BLaER1 treated with 17β-estradiol and CSF1 and Interleukin-3, amounts not matched to agents 10 nM and 100 nM (cell line): ENCODE measurements at regions not wholly inside any gene's neighbourhood (a gene's known extent, or its start where the extent isn't known, plus 50 kb on each side); places are given as distances from the start of the nearest gene placed in this dataset.
"Not testable (repeated sequence)": the region's sequence is repeated elsewhere in the genome, so short reads cannot be mapped to it uniquely, and the experiment has no call there.

Experiments
- H3K27ac ChIP-seq, 11 experiments: shearing (Covaris generic); formaldehyde crosslinking; 2 replicates each; pipeline ENCODE4 v1.8.1; 2022
- H3K27me3 ChIP-seq, 11 experiments: shearing (Covaris generic); formaldehyde crosslinking; 2 replicates each; pipeline ENCODE4 v1.8.1; 2022
- H3K36me3 ChIP-seq, 11 experiments: shearing (Covaris generic); formaldehyde crosslinking; 2 replicates each; pipeline ENCODE4 v1.8.1; 2022
- H3K4me1 ChIP-seq, 10 experiments: shearing (Covaris generic); formaldehyde crosslinking; 2 replicates each; pipeline ENCODE4 v1.8.1; 2022
- H3K4me2 ChIP-seq, 11 experiments: shearing (Covaris generic); formaldehyde crosslinking; 2 replicates each; pipeline ENCODE4 v1.8.1; 2022
- H3K4me3 ChIP-seq, 10 experiments: shearing (Covaris generic); formaldehyde crosslinking; 2 replicates each; pipeline ENCODE4 v1.8.1; 2022
- H3K9ac ChIP-seq, 11 experiments: shearing (Covaris generic); formaldehyde crosslinking; 2 replicates each; pipeline ENCODE4 v1.8.1; 2022
- H3K9me3 ChIP-seq, 11 experiments: shearing (Covaris generic); formaldehyde crosslinking; replicated peaks in 1 of 11; 2 replicates each; pipeline ENCODE4 v1.8.1; 2022
- H4K20me1 ChIP-seq, 11 experiments: shearing (Covaris generic); formaldehyde crosslinking; 2 replicates each; pipeline ENCODE4 v1.8.1; 2022
- Cebpa-rat ChIP-seq, 11 experiments: shearing (Covaris generic); IDR thresholded peaks; 2 replicates each; pipeline ENCODE4 v1.8.1; 2022

DNA sequence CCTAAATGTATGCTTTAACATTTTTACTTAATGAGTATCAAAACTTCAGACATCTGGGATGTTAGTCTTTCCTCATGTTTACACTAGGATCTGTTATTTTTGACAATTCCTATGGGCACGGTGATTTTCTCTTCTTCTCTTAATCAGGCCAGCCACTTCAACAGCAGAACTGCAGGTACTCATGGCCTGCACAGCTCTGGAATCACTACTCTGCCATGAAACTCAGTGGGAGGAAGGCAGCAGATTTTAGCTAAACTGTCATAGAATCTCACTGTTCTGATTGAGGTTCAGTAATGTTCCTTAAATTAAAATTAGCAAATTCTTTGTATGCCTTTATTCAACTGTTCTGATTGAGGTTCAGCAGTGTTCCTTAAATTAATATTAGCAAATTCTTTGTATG, 1083.0 kb downstream of the SLITRK5 start:
- Histone ChIP-seq H3K4me2 (no peak overlapping the region), H3K27ac (no peak overlapping the region), H3K9me3 (no peaks in the 10 kb centered on the region), H3K36me3 (no peaks in the 10 kb centered on the region), H3K9ac (no peak overlapping the region), H4K20me1 (no peaks in the 10 kb centered on the region), H3K4me3 (no peak overlapping the region), H3K4me1 (peaks cover 0 to 5% (median 0%) of the 10 kb centered on the region in 10 experiments; a peak in 2 of 20 replicates), H3K27me3 (no peaks in the 10 kb centered on the region)
- TF ChIP-seq Cebpa-rat (IDR thresholded peaks at IDR 0.05) = no peak

GRCh38 chr13:88761145-88761544, 1090.0 kb downstream of the SLITRK5 start:
- Histone ChIP-seq H3K9ac (no peak overlapping the region), H3K9me3 (no peaks in the 10 kb centered on the region), H3K36me3 (no peaks in the 10 kb centered on the region), H3K27ac (no peak overlapping the region), H3K27me3 (no peaks in the 10 kb centered on the region), H3K4me2 (no peak overlapping the region), H4K20me1 (no peaks in the 10 kb centered on the region), H3K4me1 (no peaks in the 10 kb centered on the region), H3K4me3 (no peak overlapping the region)
- no peak for TF ChIP-seq Cebpa-rat (IDR thresholded peaks at IDR 0.05)

- Histone ChIP-seq H3K4me1 (no peaks in the 10 kb centered on the region), H3K27me3 (no peaks in the 10 kb centered on the region), H4K20me1 (no peaks in the 10 kb centered on the region), H3K4me2 (no peak overlapping the region), H3K9me3 (no peaks in the 10 kb centered on the region), H3K4me3 (no peak overlapping the region), H3K9ac (no peak overlapping the region), H3K36me3 (no peaks in the 10 kb centered on the region), H3K27ac (no peak overlapping the region)
- TF ChIP-seq Cebpa-rat (IDR thresholded peaks at IDR 0.05) = no peak
Observed at GRCh38 chr13:88764103-88764502, 1092.9 kb downstream of the SLITRK5 start.

DNA sequence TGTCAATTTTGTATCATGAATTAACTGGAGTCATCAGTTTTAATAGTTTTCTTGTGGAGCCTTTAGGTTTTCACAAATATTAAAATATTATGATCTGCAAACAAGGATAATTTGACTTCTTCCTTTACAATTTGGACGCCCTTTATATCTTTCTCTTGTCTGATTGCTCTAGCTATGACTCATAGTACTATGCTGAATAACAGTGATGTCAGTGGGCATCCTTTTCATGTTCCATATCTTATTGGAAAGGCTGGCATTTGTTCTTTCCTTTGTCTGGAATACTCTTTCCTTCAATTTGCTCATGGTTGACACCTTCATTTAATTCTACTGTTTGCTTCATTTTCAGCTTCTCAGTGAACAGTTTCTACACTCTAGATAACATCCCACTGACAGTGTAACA, 1129.3 kb downstream of the SLITRK5 start:
- H3K4me2 ChIP-seq = no peak overlapping the region
- H4K20me1 ChIP-seq = no peaks in the 10 kb centered on the region
- no peaks in the 10 kb centered on the region for H3K27me3 ChIP-seq
- H3K36me3 ChIP-seq = no peaks in the 10 kb centered on the region
- no peak for TF ChIP-seq Cebpa-rat (IDR thresholded peaks at IDR 0.05)
- H3K27ac ChIP-seq = no peak overlapping the region
- no peaks in the 10 kb centered on the region for H3K9me3 ChIP-seq
- no peak overlapping the region for H3K4me3 ChIP-seq
- H3K4me1 ChIP-seq = no peaks in the 10 kb centered on the region
- H3K9ac ChIP-seq = no peak overlapping the region

GRCh38 chr13:88801361-88801760, 1130.2 kb downstream of the SLITRK5 start:
- no peak for TF ChIP-seq Cebpa-rat (IDR thresholded peaks at IDR 0.05)
- H3K27ac ChIP-seq = no peak overlapping the region
- no peak overlapping the region for H3K4me3 ChIP-seq
- no peaks in the 10 kb centered on the region for H4K20me1 ChIP-seq
- no peaks in the 10 kb centered on the region for H3K9me3 ChIP-seq
- H3K4me1 ChIP-seq = no peaks in the 10 kb centered on the region
- no peak overlapping the region for H3K4me2 ChIP-seq
- H3K9ac ChIP-seq = no peak overlapping the region
- H3K27me3 ChIP-seq = no peaks in the 10 kb centered on the region
- H3K36me3 ChIP-seq = no peaks in the 10 kb centered on the region

DNA sequence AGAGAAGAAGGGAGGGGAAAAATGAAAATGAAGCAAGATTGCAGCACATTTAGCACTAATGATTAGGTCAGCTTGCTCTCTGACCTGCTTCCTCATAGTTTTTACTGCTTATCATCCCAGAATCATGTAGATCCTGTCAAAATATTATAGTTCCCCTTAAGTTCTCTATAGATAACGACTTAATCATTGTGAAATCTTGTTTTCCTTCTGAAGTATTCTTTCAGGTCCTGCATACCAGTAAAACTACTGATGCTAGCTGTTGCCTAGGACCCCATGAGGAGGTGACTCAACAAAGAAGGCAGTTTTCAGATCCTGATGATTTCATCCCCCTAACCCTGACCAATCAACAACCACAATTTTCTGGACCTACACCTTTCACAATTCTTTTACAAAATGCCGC, 1131.7 kb downstream of the SLITRK5 start:
- no peak for TF ChIP-seq Cebpa-rat (IDR thresholded peaks at IDR 0.05)
- no peak overlapping the region for H3K4me2 ChIP-seq
- H3K4me3 ChIP-seq = no peak overlapping the region
- H3K27ac ChIP-seq = no peak overlapping the region
- no peaks in the 10 kb centered on the region for H3K4me1 ChIP-seq
- H3K36me3 ChIP-seq = no peaks in the 10 kb centered on the region
- no peaks in the 10 kb centered on the region for H3K27me3 ChIP-seq
- H3K9me3 ChIP-seq = no peaks in the 10 kb centered on the region
- no peak overlapping the region for H3K9ac ChIP-seq
- no peaks in the 10 kb centered on the region for H4K20me1 ChIP-seq

GRCh38 chr13:88806438-88806837, 1135.3 kb downstream of the SLITRK5 start:
- Histone ChIP-seq H3K27ac (no peak overlapping the region), H3K4me3 (no peak overlapping the region), H3K9me3 (peaks cover 9 to 15% (median 11%) of the 10 kb centered on the region in 11 experiments; a peak in 21 of 22 replicates), H3K9ac (no peak overlapping the region), H3K4me2 (no peak overlapping the region), H4K20me1 (no peaks in the 10 kb centered on the region), H3K4me1 (no peaks in the 10 kb centered on the region), H3K36me3 (no peaks in the 10 kb centered on the region), H3K27me3 (no peaks in the 10 kb centered on the region)
- TF ChIP-seq Cebpa-rat (IDR thresholded peaks at IDR 0.05) = no peak

- H3K4me2 ChIP-seq = no peak overlapping the region
- H3K9ac ChIP-seq = no peak overlapping the region
- TF ChIP-seq Cebpa-rat (IDR thresholded peaks at IDR 0.05) = no peak
- no peak overlapping the region for H3K4me3 ChIP-seq
- no peaks in the 10 kb centered on the region for H4K20me1 ChIP-seq
- H3K36me3 ChIP-seq = no peaks in the 10 kb centered on the region
- no peaks in the 10 kb centered on the region for H3K4me1 ChIP-seq
- H3K9me3 ChIP-seq = peaks cover 0 to 7% (median 0%) of the 10 kb centered on the region in 11 experiments; a peak in 1 of 22 replicates
- no peaks in the 10 kb centered on the region for H3K27me3 ChIP-seq
- H3K27ac ChIP-seq = no peak overlapping the region
Observed at GRCh38 chr13:88817560-88817959, 1146.4 kb downstream of the SLITRK5 start.

DNA sequence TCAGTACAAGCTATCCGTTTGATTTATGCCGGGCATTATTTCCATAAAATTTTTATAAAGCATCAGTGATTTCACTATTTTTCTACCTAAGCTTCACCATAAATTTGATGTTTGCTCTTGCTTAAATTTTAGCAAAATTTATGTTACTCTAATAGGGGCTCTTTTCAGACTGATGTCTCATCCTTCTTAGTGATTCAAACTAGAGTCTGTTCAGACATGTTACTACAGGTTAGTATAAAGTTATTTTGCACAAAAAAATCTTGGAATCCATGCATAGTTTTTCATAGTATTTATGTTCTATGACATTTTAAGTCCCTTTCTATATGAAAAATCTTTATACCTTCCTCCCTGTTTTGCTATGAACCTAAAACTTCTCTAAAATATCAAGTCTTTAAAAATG, 1151.9 kb downstream of the SLITRK5 start:
- H3K9ac ChIP-seq = no peak overlapping the region
- H3K36me3 ChIP-seq = no peaks in the 10 kb centered on the region
- no peak overlapping the region for H3K4me2 ChIP-seq
- no peaks in the 10 kb centered on the region for H3K27me3 ChIP-seq
- no peak overlapping the region for H3K27ac ChIP-seq
- no peaks in the 10 kb centered on the region for H3K4me1 ChIP-seq
- H4K20me1 ChIP-seq = no peaks in the 10 kb centered on the region
- H3K4me3 ChIP-seq = no peak overlapping the region
- no peak for TF ChIP-seq Cebpa-rat (IDR thresholded peaks at IDR 0.05)
- H3K9me3 ChIP-seq = no peaks in the 10 kb centered on the region

DNA sequence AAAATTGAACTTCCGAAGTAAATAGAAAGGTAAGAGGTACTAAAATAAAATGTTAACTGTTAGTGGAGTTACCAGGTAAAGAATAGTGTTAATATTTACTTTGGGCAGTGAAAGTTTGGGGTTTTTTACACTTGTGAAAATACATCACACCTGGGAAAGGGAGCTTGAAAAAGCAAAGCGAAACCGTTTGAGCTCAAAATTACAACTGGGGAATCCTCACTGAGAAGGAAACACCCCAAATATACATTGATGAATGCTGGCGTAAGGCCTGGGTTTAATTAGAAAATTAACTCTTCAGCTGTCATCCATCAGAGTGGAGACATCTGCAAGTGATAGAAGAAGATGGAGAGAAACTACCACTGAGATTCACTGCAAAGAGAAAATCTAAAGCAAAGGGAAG, 1153.0 kb downstream of the SLITRK5 start:
- no peak overlapping the region for H3K4me3 ChIP-seq
- H3K4me1 ChIP-seq = no peaks in the 10 kb centered on the region
- H3K9me3 ChIP-seq = 0 out of 22 replicates have a peak, but pooled peaks cover 0 to 5% (median 0%) of the 10 kb centered on the region in 11 experiments
- H3K27ac ChIP-seq = no peak overlapping the region
- no peaks in the 10 kb centered on the region for H4K20me1 ChIP-seq
- H3K9ac ChIP-seq = no peak overlapping the region
- no peak for TF ChIP-seq Cebpa-rat (IDR thresholded peaks at IDR 0.05)
- H3K36me3 ChIP-seq = no peaks in the 10 kb centered on the region
- H3K27me3 ChIP-seq = no peaks in the 10 kb centered on the region
- H3K4me2 ChIP-seq = no peak overlapping the region

DNA sequence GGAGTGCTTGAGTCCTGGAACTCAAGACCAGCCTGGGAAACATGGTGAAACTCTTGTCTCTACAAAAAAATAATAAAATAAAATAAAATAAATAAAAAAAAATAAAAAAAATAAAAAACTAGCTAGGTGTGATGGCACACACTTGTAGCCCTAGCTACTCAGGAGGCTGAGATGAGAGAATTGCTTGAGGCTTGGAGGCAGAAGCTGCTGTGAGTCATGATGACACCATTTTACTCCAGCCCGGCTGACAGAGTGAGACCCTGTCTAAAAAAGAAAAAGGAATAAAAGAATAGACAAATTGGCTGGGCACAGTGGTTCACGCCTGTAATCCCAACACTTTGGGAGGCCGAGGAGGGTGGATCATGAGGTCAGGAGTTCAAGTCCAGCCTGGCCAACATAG, 1168.9 kb downstream of the SLITRK5 start:
- H3K4me1 ChIP-seq = no peaks in the 10 kb centered on the region
- H4K20me1 ChIP-seq = no peaks in the 10 kb centered on the region
- H3K27me3 ChIP-seq = no peaks in the 10 kb centered on the region
- H3K9ac ChIP-seq = no peak overlapping the region
- H3K27ac ChIP-seq = no peak overlapping the region
- no peak overlapping the region for H3K4me2 ChIP-seq
- no peaks in the 10 kb centered on the region for H3K36me3 ChIP-seq
- TF ChIP-seq Cebpa-rat (IDR thresholded peaks at IDR 0.05) = no peak
- H3K9me3 ChIP-seq = no peaks in the 10 kb centered on the region
- no peak overlapping the region for H3K4me3 ChIP-seq

DNA sequence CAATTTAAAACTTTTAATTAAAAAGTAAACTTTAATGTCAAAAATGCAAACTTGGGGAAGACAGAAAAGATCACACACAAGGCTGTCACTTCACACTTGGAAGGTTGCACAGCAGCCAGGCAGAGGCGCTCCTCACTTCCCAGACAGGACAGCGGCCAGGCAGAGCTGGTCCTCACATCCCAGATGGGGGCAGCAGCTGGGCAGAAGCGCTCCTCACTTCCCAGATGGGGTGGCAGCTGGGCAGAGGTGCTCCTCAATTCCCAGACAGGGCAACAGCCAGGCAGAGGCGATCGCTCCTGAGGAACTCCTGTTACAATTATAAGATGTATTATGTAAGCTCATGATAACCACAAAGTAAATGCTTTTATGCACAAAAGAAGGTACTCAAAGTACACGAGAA, 1181.1 kb downstream of the SLITRK5 start:
- H4K20me1 ChIP-seq, H3K4me2 ChIP-seq, H3K36me3 ChIP-seq, H3K4me3 ChIP-seq, H3K4me1 ChIP-seq, H3K27ac ChIP-seq, H3K9ac ChIP-seq, H3K27me3 ChIP-seq: not testable (repeated sequence)
- H3K9me3 ChIP-seq = peaks cover 0 to 13% (median 5%) of the 10 kb centered on the region in 11 experiments; a peak in 12 of 22 replicates
